Pancreas (tissue), 10 donors: ENCODE measurements at regions not wholly inside any gene's neighbourhood (a gene's known extent, or its start where the extent isn't known, plus 50 kb on each side); places are given as distances from the start of the nearest gene placed in this dataset.
A peak's percentile ranks its signal among the peaks of the same experiment; 100 is the strongest.

Experiments used
- ATAC-seq, 4 donors: fragments of 200-7000 bp; cut with Tn5 transposase; one replicate each; pipeline versions ENCODE4 v1.8.0 to v1.9.1; 2020; ENCODE audit warnings: mild to moderate bottlenecking in 4 of 4, moderate library complexity in 4 of 4
- DNase-seq, 6 donors: peaks; one replicate each; pipeline ENCODE4 v3.0.0-alpha.2; 2020
- FAIRE-seq: peaks from 2 replicates; lab custom pipeline; 2012; peaks lifted over from hg19 to GRCh38; lab: Jason Lieb, UNC
- H3K27ac ChIP-seq, 4 donors: fragments of 200-600 bp; sonication (generic); 1 replicate in 3 of 4; 2 replicates in 1 of 4; pipeline versions ENCODE4 v1.5.0 to v1.8.0; 2020
- H3K27me3 ChIP-seq, 4 donors: fragments of 200-600 bp; one replicate each; pipeline ENCODE4 v1.8.0; 2021
- H3K36me3 ChIP-seq, 3 donors: fragments of 200-600 bp; sonication (generic) in 1 of 3; one replicate each; pipeline versions ENCODE4 v1.5.0 to v1.8.0; 2020 to 2021
- H3K4me1 ChIP-seq, 3 donors: fragments of 200-600 bp; one replicate each; pipeline ENCODE4 v1.8.0; 2021
- H3K4me3 ChIP-seq, 4 donors: fragments of 200-600 bp; sonication (generic) in 2 of 4; one replicate each; pipeline versions ENCODE4 v1.5.0 to v1.8.0; 2020 to 2021
- H3K9me3 ChIP-seq, 4 donors: fragments of 200-600 bp; one replicate each; pipeline ENCODE4 v1.8.0; 2021
- CTCF ChIP-seq, 4 donors: fragments of 200-600 bp; sonication (generic) in 3 of 4; IDR thresholded peaks; one replicate each; pipeline versions ENCODE4 v1.5.0 to v1.8.0; 2021; ENCODE audit warnings: antibody characterized with exemption in 4 of 4
- WGBS, 2 donors: extraction: QIAGEN DNeasy Blood & Tissue Kit; methylation state at CpG; one replicate each; pipeline ENCODE4 v1.1.7; 2013; 5-methylcytosine and 5-hydroxymethylcytosine counted together
- intact Hi-C, 3 donors: fragments of 100-400 bp; cut with DNase I; formaldehyde crosslinking; loops; one replicate each; pipeline versions ENCODE4 v1.11.1 to v1.14.2; 2022
- donor health status: healthy with polysubstance abuse.
- donor health status: DM: no; HTN: no; CAD: no; lungs with moderate emphysema.
- donor health status: DM: no; HTN: no; CAD: no.
- donor health status: control.
- donor health status: control.
- donor health status: Bipolar disorder and iron deficiency.
- donor health status: DM: yes; HTN: yes; CAD: no.
- donor health status: DM: no; HTN: no; CAD: no.
- donor health status: DM: no; HTN: no; CAD: no.
- donor health status: DM: yes; HTN: yes; CAD: no.

- intact Hi-C loops = no loop called here
- WGBS, 2 donors = 23 to 31% methylated on average over 3 of the region's 3 CpGs
- no peaks in the 10 kb centered on the region for H3K9me3 ChIP-seq
- H3K4me3 ChIP-seq = no peak overlapping the region
- H3K27me3 ChIP-seq = no peaks in the 10 kb centered on the region
- no peak for DNase-seq
- peaks cover 7 to 20% (median 17%) of the 10 kb centered on the region in 3 donors for H3K4me1 ChIP-seq
- no peak for FAIRE-seq
- no peaks in the 10 kb centered on the region for H3K36me3 ChIP-seq
- H3K27ac ChIP-seq = peak overlapping the region in 3 of 4 donors; percentile 13 to 66 (median 60)
- TF ChIP-seq CTCF (IDR thresholded peaks at IDR 0.05) = no peak
- ATAC-seq = peak; percentile 84 to 91 (median 88)
Measured at GRCh38 chr13:105984236-105984635, 551.2 kb downstream of the EFNB2 start.

- Histone ChIP-seq H3K4me3 (no peak overlapping the region), H3K9me3 (no peaks in the 10 kb centered on the region), H3K4me1 (peaks cover 7 to 25% (median 24%) of the 10 kb centered on the region in 3 donors), H3K27ac (no peak overlapping the region), H3K27me3 (no peaks in the 10 kb centered on the region), H3K36me3 (no peaks in the 10 kb centered on the region)
- TF ChIP-seq CTCF (IDR thresholded peaks at IDR 0.05) = no peak
- FAIRE-seq (no peak), ATAC-seq (no peak), DNase-seq (no peak)
- intact Hi-C loops = no loop called here
- 82 to 85% methylated on average over 11 of the region's 11 CpGs for WGBS, 2 donors
Measured at GRCh38 chr13:105982219-105982930, 553.1 kb downstream of the EFNB2 start.

- peaks cover 7 to 24% (median 20%) of the 10 kb centered on the region in 3 donors for H3K4me1 ChIP-seq
- peak overlapping the region in 2 of 4 donors; percentile 39 to 44 for H3K27ac ChIP-seq
- no peaks in the 10 kb centered on the region for H3K9me3 ChIP-seq
- ATAC-seq (peak; percentile 55 to 87 (median 83)), DNase-seq (peak in 4 of 6 donors; percentile 21 to 34 (median 26)), FAIRE-seq (no peak)
- H3K4me3 ChIP-seq = no peak overlapping the region
- WGBS, 2 donors = 22 to 30% methylated on average over 12 of the region's 12 CpGs
- TF ChIP-seq CTCF (IDR thresholded peaks at IDR 0.05) = no peak
- H3K27me3 ChIP-seq = no peaks in the 10 kb centered on the region
- no peaks in the 10 kb centered on the region for H3K36me3 ChIP-seq
- intact Hi-C loops = no loop called here
Measured at GRCh38 chr13:105979131-105980011, 556.1 kb downstream of the EFNB2 start.

- Histone ChIP-seq H3K36me3 (no peaks in the 10 kb centered on the region), H3K9me3 (no peaks in the 10 kb centered on the region), H3K27ac (no peak overlapping the region), H3K4me3 (no peak overlapping the region), H3K4me1 (peaks cover 3 to 8% (median 6%) of the 10 kb centered on the region in 3 donors), H3K27me3 (no peaks in the 10 kb centered on the region)
- TF ChIP-seq CTCF (IDR thresholded peaks at IDR 0.05) = no peak
- ATAC-seq (no peak), FAIRE-seq (no peak), DNase-seq (no peak)
- WGBS, 2 donors = 96 to 100% methylated on average over 1 of the region's 1 CpG
- intact Hi-C loops = no loop called here
Measured at GRCh38 chr13:105974380-105974779, 561.1 kb downstream of the EFNB2 start.
